Uterus (tissue), 3 donors: ENCODE measurements at regions not wholly inside any gene's neighbourhood (a gene's known extent, or its start where the extent isn't known, plus 50 kb on each side); places are given as distances from the start of the nearest gene placed in this dataset.
A peak's percentile ranks its signal among the peaks of the same experiment; 100 is the strongest.
"Not testable (repeated sequence)": the region's sequence is repeated elsewhere in the genome, so short reads cannot be mapped to it uniquely, and the experiment has no call there.

ENCODE experiments used
- DNase-seq, 2 donors: peaks; one replicate each; pipeline ENCODE4 v3.0.0-alpha.2; 2019 to 2020
- H3K27ac ChIP-seq, 2 donors: fragments of 200-600 bp; sonication (generic); 1 replicate in 1 of 2; 2 replicates in 1 of 2; pipeline ENCODE4 v1.5.1; 2016 to 2018
- H3K27me3 ChIP-seq, 2 donors: fragments of 200-600 bp; sonication (generic); one replicate each; pipeline ENCODE4 v1.5.1; 2018 to 2019; ENCODE audit warnings: control low read depth in 1 of 2
- H3K36me3 ChIP-seq, 2 donors: fragments of 200-600 bp; sonication (generic); one replicate each; pipeline ENCODE4 v1.5.1; 2019; ENCODE audit warnings: control low read depth in 1 of 2
- H3K4me1 ChIP-seq, 2 donors: fragments of 200-600 bp; sonication (generic); one replicate each; pipeline ENCODE4 v1.5.1; 2018 to 2019; ENCODE audit warnings: control low read depth in 1 of 2
- H3K4me3 ChIP-seq, 2 donors: fragments of 200-600 bp; sonication (generic); 1 replicate in 1 of 2; 2 replicates in 1 of 2; pipeline ENCODE4 v1.5.1; 2018 to 2019; ENCODE audit warnings: mild to moderate bottlenecking in 1 of 2
- H3K9me3 ChIP-seq, 2 donors: fragments of 200-600 bp; sonication (generic); one replicate each; pipeline ENCODE4 v1.5.1; 2019; ENCODE audit warnings: control low read depth in 1 of 2
- POLR2A ChIP-seq, 2 donors: fragments of 450-650 bp; IDR thresholded peaks; one replicate each; pipeline ENCODE4 v1.6.1; 2016; ENCODE audit warnings: antibody characterized with exemption in 2 of 2, mild to moderate bottlenecking in 1 of 2, moderate library complexity in 1 of 2
- intact Hi-C: fragments of 100-400 bp; cut with DNase I; formaldehyde crosslinking; loops from one replicate; pipeline ENCODE4 v1.15.1; 2023; ENCODE audit warnings: low total_unique reads
- TF ChIP-seq, protein P1 (sequence below), 4 experiments: fragments of 200-600 bp in 2 of 4; fragments of 450-650 bp in 2 of 4; sonication (generic) in 2 of 4; IDR thresholded peaks; one replicate each; pipeline ENCODE4 v1.5.1; 2016 to 2019; ENCODE audit warnings: antibody characterized with exemption in 4 of 4, mild to moderate bottlenecking in 2 of 4, moderate library complexity in 1 of 4
- donor health status: DM: yes; HTN: yes; CAD: no.

DNA sequence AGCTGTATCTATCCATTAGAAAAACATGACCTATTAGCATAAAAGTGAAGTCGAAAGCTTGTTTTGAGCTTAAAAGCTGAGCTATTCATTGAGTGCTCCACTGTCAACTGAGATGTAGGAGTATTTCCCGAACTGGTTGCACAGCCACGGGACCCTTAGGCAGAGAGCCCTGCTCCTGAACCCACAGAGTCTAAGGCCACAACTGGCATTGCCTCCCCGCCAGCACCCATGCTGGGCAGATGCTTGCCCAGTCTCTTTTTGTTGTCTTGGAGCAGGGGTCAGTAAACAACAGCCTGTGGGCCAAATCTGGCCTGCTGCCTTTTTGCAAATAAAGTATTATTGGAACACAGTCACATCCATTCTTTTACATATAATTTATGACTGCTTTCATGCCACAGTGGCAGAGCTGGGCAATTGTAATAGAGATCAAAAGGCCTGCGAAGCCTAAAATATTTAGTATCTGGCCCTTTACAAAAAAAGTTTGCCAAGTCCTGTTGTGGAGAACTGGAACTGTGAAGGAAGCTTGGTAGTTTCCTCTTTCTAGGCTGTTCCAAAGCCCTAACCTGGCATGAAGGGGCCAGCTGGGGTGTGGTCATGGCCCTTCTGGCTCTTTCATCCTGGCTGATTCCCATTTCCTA, 58.4 kb upstream of the WAPL start:
- TF ChIP-seq POLR2A (IDR thresholded peaks at IDR 0.05) = no peak
- TF ChIP-seq, protein P1, sequence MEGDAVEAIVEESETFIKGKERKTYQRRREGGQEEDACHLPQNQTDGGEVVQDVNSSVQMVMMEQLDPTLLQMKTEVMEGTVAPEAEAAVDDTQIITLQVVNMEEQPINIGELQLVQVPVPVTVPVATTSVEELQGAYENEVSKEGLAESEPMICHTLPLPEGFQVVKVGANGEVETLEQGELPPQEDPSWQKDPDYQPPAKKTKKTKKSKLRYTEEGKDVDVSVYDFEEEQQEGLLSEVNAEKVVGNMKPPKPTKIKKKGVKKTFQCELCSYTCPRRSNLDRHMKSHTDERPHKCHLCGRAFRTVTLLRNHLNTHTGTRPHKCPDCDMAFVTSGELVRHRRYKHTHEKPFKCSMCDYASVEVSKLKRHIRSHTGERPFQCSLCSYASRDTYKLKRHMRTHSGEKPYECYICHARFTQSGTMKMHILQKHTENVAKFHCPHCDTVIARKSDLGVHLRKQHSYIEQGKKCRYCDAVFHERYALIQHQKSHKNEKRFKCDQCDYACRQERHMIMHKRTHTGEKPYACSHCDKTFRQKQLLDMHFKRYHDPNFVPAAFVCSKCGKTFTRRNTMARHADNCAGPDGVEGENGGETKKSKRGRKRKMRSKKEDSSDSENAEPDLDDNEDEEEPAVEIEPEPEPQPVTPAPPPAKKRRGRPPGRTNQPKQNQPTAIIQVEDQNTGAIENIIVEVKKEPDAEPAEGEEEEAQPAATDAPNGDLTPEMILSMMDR (IDR thresholded peaks at IDR 0.05) = no peak
- Histone ChIP-seq H3K27me3 (no peaks in the 10 kb centered on the region), H3K36me3 (no peaks in the 10 kb centered on the region), H3K27ac (no peak overlapping the region), H3K9me3 (no peaks in the 10 kb centered on the region), H3K4me3 (no peak overlapping the region), H3K4me1 (no peaks in the 10 kb centered on the region)
- intact Hi-C loops = no loop called here
- no peak for DNase-seq

DNA sequence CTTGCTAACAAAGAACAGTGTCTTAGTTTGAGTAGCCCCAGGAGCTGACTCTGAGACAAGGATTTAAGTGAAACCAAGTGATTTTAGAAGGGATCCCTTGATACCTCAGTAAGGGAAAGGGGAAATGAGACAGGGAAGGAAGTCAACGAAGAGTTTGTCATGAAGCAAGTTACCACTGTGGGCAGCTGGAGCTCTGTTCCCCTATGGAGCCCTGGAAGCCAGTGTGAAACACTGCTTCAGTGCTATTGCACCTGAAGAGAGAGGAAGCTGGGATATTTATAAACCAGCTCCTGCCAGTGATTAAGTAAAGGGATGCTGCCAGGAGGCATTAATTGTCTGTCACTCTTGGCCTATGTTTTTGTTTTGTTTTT, 58.9 kb upstream of the WAPL start:
- TF ChIP-seq, protein P1 (IDR thresholded peaks at IDR 0.05) = no peak
- no peak for TF ChIP-seq POLR2A (IDR thresholded peaks at IDR 0.05)
- H3K4me3 ChIP-seq = no peak overlapping the region
- H3K27me3 ChIP-seq = no peaks in the 10 kb centered on the region
- no peak for DNase-seq
- no peaks in the 10 kb centered on the region for H3K9me3 ChIP-seq
- no peak overlapping the region for H3K27ac ChIP-seq
- no peaks in the 10 kb centered on the region for H3K36me3 ChIP-seq
- H3K4me1 ChIP-seq = no peaks in the 10 kb centered on the region
- intact Hi-C loops = no loop called here

DNA sequence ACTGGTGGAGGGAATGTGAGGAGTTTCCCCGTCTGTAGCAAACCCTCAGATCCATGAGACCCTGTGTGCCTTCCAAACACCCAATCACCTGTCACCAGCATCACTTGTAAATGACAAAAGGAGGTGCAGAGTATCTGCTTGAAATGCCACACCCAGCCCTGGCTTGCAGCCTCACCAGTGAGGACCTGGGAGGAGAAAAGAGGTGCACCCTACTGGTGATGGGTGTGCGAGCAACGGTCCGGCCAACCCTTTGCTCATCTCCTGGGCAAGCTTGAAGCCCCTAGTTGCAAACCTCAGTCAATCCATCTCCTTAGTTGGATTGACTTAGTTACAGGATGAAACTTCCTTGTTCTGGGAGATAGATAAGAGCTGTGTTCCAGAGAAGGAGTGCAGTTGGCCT, 62.4 kb upstream of the WAPL start:
- no peaks in the 10 kb centered on the region for H3K27me3 ChIP-seq
- H3K4me3 ChIP-seq = no peak overlapping the region
- DNase-seq = no peak
- no peaks in the 10 kb centered on the region for H3K36me3 ChIP-seq
- TF ChIP-seq, protein P1 (IDR thresholded peaks at IDR 0.05) = no peak
- no peak for TF ChIP-seq POLR2A (IDR thresholded peaks at IDR 0.05)
- no peaks in the 10 kb centered on the region for H3K9me3 ChIP-seq
- H3K4me1 ChIP-seq = no peaks in the 10 kb centered on the region
- H3K27ac ChIP-seq = no peak overlapping the region
- intact Hi-C loops = no loop called here

DNA sequence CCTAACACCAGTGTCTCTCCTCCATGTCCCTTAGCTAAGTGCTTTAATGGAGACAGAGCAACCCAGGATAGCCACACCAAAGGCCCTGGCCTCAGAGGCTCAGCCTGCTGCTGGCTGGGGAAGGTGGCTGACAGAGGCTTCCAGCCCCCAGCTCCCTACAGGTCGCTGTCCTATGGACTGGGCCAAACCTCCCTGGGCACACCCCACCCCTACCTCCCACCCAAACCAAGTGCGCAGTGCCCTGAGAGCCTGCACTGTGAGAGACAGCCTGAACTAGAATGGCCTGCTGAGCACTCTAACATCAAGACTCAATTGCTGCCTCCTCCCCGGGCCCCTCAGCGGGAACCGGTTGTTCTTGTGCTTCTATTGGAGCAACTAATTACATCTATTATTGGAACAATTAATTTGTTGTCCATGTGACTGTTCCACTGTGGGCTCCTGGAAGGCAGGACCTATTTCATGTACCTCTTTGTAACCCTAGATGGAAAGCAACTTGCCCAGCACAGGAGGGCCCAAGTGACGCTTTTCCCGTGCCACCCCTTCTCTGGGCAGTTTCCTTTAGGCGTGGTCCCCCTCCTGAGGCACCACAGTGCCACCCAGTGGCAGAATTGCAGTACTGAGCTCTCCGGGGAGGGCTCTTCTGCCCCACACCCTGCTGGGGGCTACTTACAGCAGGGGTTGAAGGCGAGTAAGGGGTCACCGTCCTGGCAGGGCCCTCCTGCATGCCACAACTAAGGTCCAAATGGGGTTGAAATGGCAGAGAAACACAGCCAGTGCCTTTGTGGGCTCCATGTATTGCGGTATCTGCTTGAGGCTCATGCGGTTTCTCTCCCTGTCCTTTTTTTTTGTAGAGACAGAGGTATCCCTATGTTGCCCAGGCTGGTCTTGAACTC, 63.7 kb upstream of the WAPL start:
- DNase-seq = peak; percentile 54 to 62
- H3K4me3 ChIP-seq = no peak overlapping the region
- peak overlapping the region in 1 of 2 donors; percentile 47 for H3K27ac ChIP-seq
- no peaks in the 10 kb centered on the region for H3K4me1 ChIP-seq
- no peaks in the 10 kb centered on the region for H3K9me3 ChIP-seq
- intact Hi-C loops = no loop called here
- H3K36me3 ChIP-seq = no peaks in the 10 kb centered on the region
- no peak for TF ChIP-seq POLR2A (IDR thresholded peaks at IDR 0.05)
- TF ChIP-seq, protein P1 (IDR thresholded peaks at IDR 0.05) = peak; percentile 87 to 92 (median 89)
- H3K27me3 ChIP-seq = no peaks in the 10 kb centered on the region

DNA sequence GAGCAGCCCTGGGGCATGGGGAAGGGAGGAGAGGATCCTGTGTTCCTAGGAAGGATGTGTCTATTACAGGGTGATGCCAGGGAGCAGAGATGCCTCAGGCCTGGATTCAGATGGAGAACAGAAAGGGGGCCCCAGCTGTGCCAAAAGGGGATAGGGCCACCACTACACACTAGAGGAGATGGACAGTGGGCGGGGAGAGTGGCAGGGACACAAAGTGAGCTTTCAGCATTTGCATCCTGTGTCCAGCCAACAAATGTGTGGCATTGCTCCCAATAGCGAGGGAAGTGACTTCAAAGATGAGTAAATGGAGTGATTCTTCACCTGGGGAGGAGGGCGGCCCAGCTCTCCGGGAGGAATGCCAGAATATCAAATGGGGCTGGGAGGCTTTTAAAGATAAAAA, 64.9 kb upstream of the WAPL start:
- H3K4me1 ChIP-seq = no peaks in the 10 kb centered on the region
- TF ChIP-seq, protein P1 (IDR thresholded peaks at IDR 0.05) = no peak
- TF ChIP-seq POLR2A (IDR thresholded peaks at IDR 0.05) = no peak
- no peaks in the 10 kb centered on the region for H3K36me3 ChIP-seq
- H3K9me3 ChIP-seq = no peaks in the 10 kb centered on the region
- peak overlapping the region in 1 of 2 donors; percentile 47 for H3K27ac ChIP-seq
- no peaks in the 10 kb centered on the region for H3K27me3 ChIP-seq
- no peak overlapping the region for H3K4me3 ChIP-seq
- DNase-seq = peak in 1 of 2 donors; percentile 27
- intact Hi-C loops = no loop called here

DNA sequence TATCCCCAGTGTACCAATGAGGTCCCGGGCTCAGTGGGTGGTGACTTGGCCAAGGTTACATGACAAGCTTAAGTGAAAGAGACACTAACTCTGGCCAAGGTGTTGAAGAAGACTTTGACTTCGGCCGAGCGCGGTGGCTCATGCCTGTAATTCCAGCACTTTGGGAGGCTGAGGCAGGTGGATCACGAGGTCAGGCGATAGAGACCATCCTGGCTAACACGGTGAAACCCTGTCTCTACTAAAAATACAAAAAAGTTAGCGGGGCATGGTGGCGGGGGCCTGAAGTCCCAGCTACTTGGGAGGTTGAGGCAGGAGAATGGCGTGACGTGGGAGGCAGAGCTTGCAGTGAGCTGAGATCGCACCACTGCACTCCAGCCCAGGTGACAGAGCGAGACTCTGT, 65.6 kb upstream of the OPN4 start:
- H3K9me3 ChIP-seq, H3K36me3 ChIP-seq, H3K4me3 ChIP-seq, H3K27me3 ChIP-seq, intact Hi-C loops, DNase-seq, H3K4me1 ChIP-seq, H3K27ac ChIP-seq: not testable (repeated sequence)
